ENCODE measurements at regions not wholly inside any gene's neighbourhood (a gene's known extent, or its start where the extent isn't known, plus 50 kb on each side); places are given as distances from the start of the nearest gene placed in this dataset.

DNA sequence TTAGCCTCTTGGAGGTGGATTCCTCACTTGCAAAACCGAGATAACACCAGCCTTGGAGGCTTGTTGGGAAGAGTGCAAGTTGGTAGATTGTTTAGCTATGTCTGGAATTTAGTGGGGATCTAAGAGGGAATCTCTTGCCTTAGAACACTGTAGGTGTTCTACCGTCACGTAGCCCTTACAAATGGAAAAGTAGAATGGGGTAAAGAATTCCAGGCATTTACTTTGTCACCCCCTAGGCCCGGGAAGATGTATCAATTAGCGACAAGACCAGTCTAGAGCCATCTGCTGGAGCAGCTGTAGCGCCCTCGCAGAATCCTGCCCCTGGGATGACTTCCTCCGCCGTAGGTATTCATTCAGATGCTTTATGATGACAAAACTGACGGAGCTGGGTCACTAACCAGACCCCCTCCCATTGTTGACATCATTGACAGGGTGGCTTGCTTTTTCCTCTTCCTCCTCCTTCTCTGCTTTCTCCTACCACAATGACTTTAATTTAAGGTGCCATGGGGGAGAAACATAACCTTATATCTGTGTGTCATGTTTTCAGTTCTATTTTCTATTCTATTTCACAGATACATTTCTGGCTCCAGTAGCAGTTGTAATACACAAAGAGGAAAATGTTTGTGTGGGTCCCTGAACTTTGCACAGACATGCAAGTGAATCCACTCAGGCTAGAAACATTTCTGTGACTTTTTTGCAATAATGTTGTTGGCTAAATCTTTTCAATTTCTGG lies 262.6 kb upstream of the LYZL1 start:
- TF ChIP-seq CTCF (IDR thresholded peaks at IDR 0.05) (no peak), POLR2A (IDR thresholded peaks at IDR 0.05) (no peak), POLR2AphosphoS5 (IDR thresholded peaks at IDR 0.05) (no peak), EP300 (IDR thresholded peaks at IDR 0.05) (no peak)
